ENCODE measurements at regions not wholly inside any gene's neighbourhood (a gene's known extent, or its start where the extent isn't known, plus 50 kb on each side); places are given as distances from the start of the nearest gene placed in this dataset.
"Not testable (repeated sequence)": the region's sequence is repeated elsewhere in the genome, so short reads cannot be mapped to it uniquely, and the experiment has no call there.

GRCh38 chr10:78465431-78465830 is 431.8 kb downstream of the RPS24 start:
- no peak for DNase-seq

GRCh38 chr10:78467496-78468106 is 433.9 kb downstream of the RPS24 start:
- no peak for DNase-seq

GRCh38 chr10:78468731-78469130 is 435.1 kb downstream of the RPS24 start:
- DNase-seq, result not testable (repeated sequence)

- no peak for DNase-seq
Measured at GRCh38 chr10:78470267-78471103, 436.8 kb downstream of the RPS24 start.

GRCh38 chr10:78471326-78471722 is 437.7 kb downstream of the RPS24 start:
- no peak for DNase-seq

GRCh38 chr10:78471723-78472550 is 438.3 kb downstream of the RPS24 start:
- no peak for DNase-seq

GRCh38 chr10:78472551-78472890 is 438.9 kb downstream of the RPS24 start:
- no peak for DNase-seq

GRCh38 chr10:78473006-78473405 is 439.3 kb downstream of the RPS24 start:
- DNase-seq, result no peak

GRCh38 chr10:78474743-78475142 is 441.1 kb downstream of the RPS24 start:
- DNase-seq, result no peak

- DNase-seq, result no peak
Measured at GRCh38 chr10:78475437-78475836, 441.8 kb downstream of the RPS24 start.

- no peak for DNase-seq
Measured at GRCh38 chr10:78476156-78476555, 442.5 kb downstream of the RPS24 start.

- no peak for DNase-seq
Measured at GRCh38 chr10:78476844-78477243, 443.2 kb downstream of the RPS24 start.

- DNase-seq, result no peak
Measured at GRCh38 chr10:78478919-78479318, 445.3 kb downstream of the RPS24 start.

- no peak for DNase-seq
Measured at GRCh38 chr10:78479467-78479866, 445.8 kb downstream of the RPS24 start.

GRCh38 chr10:78481842-78482241 is 448.2 kb downstream of the RPS24 start:
- no peak for DNase-seq

GRCh38 chr10:78483641-78484040 is 450.0 kb downstream of the RPS24 start:
- DNase-seq, result no peak

GRCh38 chr10:78489034-78489433 is 455.4 kb downstream of the RPS24 start:
- no peak for DNase-seq

GRCh38 chr10:78491812-78492211 is 458.1 kb downstream of the RPS24 start:
- DNase-seq, result no peak

- no peak for DNase-seq
Measured at GRCh38 chr10:78492424-78492823, 458.8 kb downstream of the RPS24 start.

- no peak for DNase-seq
Measured at GRCh38 chr10:78494179-78494578, 460.5 kb downstream of the RPS24 start.

- no peak for DNase-seq
Measured at GRCh38 chr10:78502210-78502936, 468.7 kb downstream of the RPS24 start.

- DNase-seq, result no peak
Measured at GRCh38 chr10:78504181-78504580, 470.5 kb downstream of the RPS24 start.

- DNase-seq, result no peak
Measured at GRCh38 chr10:78505657-78506056, 472.0 kb downstream of the RPS24 start.

Measured in activated T-cell treated with anti-CD3 and anti-CD28 coated beads, Interleukin-2, amount 50 U/mL, for 1 hour (primary cell).